Suprapubic skin (tissue), 4 donors: ENCODE measurements at regions not wholly inside any gene's neighbourhood (a gene's known extent, or its start where the extent isn't known, plus 50 kb on each side); places are given as distances from the start of the nearest gene placed in this dataset.

Experiments used
- DNase-seq, 2 donors: peaks; one replicate each; pipeline ENCODE4 v3.0.0-alpha.2; 2019; ENCODE audit warnings: low spot score in 2 of 2
- H3K27ac ChIP-seq: fragments of 200-600 bp; sonication (generic); one replicate; pipeline ENCODE4 v1.5.1; 2019
- H3K27me3 ChIP-seq: fragments of 200-600 bp; sonication (generic); one replicate; pipeline ENCODE4 v1.5.1; 2019
- H3K36me3 ChIP-seq: fragments of 200-600 bp; sonication (generic); one replicate; pipeline ENCODE4 v1.5.1; 2019
- H3K4me1 ChIP-seq: fragments of 200-600 bp; sonication (generic); one replicate; pipeline ENCODE4 v1.5.1; 2019
- H3K4me3 ChIP-seq: fragments of 200-600 bp; sonication (generic); one replicate; pipeline ENCODE4 v1.5.1; 2019; ENCODE audit warnings: mild to moderate bottlenecking
- H3K9me3 ChIP-seq: fragments of 200-600 bp; sonication (generic); one replicate; pipeline ENCODE4 v1.5.1; 2019
- EP300 ChIP-seq: sonication (generic); formaldehyde crosslinking; IDR thresholded peaks from one replicate; pipeline ENCODE4 v1.6.1; 2017; ENCODE audit warnings: antibody characterized with exemption
- POLR2A ChIP-seq, 2 donors: fragments of 450-650 bp; IDR thresholded peaks; one replicate each; pipeline ENCODE4 v1.6.1; 2017; ENCODE audit warnings: antibody characterized with exemption in 2 of 2, mild to moderate bottlenecking in 2 of 2, moderate library complexity in 2 of 2
- POLR2AphosphoS5 ChIP-seq, 3 donors: sonication (generic); formaldehyde crosslinking; IDR thresholded peaks; one replicate each; pipeline ENCODE4 v1.6.1; 2017; ENCODE audit warnings: antibody characterized with exemption in 3 of 3
- WGBS: methylation state at CpG from one replicate; pipeline ENCODE4 v1.1.5; 2018; 5-methylcytosine and 5-hydroxymethylcytosine counted together
- TF ChIP-seq, protein P1 (sequence below), 2 donors: fragments of 200-600 bp in 1 of 2; fragments of 450-650 bp in 1 of 2; sonication (generic) in 1 of 2; IDR thresholded peaks; one replicate each; pipeline ENCODE4 v1.5.1; 2016 to 2019; ENCODE audit warnings: antibody characterized with exemption in 2 of 2, mild to moderate bottlenecking in 1 of 2, moderate library complexity in 1 of 2

DNA sequence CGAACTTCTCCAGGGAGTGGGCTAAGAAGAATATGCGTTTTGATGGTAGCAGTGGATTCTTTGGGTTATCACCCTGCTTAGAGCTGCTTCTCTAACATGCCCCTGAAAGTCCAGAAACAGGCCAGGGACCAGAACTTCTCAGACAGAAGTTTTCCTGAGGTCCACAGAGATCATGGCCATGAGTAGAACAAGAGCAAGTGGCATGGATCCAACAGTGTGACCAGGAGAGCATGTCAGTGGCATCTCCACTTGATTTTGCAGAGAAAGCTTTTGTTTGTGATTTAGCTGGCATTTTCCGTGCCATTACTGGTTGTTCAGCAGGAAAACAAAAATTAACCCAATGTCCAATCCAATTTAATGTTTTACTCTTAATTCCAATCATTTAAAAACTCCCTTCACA is 298.5 kb upstream of the CD180 start:
- 82% methylated on average over 3 of the region's 3 CpGs for WGBS
- H3K36me3 ChIP-seq, result no peaks in the 10 kb centered on the region
- no peak overlapping the region for H3K27ac ChIP-seq
- peaks cover 13% of the 10 kb centered on the region for H3K4me1 ChIP-seq
- H3K27me3 ChIP-seq, result no peaks in the 10 kb centered on the region
- no peaks in the 10 kb centered on the region for H3K9me3 ChIP-seq
- no peak overlapping the region for H3K4me3 ChIP-seq
- DNase-seq, result no peak
- TF ChIP-seq EP300 (no peak), POLR2A (IDR thresholded peaks at IDR 0.05) (no peak), POLR2AphosphoS5 (IDR thresholded peaks at IDR 0.05) (no peak)
- TF ChIP-seq, protein P1, sequence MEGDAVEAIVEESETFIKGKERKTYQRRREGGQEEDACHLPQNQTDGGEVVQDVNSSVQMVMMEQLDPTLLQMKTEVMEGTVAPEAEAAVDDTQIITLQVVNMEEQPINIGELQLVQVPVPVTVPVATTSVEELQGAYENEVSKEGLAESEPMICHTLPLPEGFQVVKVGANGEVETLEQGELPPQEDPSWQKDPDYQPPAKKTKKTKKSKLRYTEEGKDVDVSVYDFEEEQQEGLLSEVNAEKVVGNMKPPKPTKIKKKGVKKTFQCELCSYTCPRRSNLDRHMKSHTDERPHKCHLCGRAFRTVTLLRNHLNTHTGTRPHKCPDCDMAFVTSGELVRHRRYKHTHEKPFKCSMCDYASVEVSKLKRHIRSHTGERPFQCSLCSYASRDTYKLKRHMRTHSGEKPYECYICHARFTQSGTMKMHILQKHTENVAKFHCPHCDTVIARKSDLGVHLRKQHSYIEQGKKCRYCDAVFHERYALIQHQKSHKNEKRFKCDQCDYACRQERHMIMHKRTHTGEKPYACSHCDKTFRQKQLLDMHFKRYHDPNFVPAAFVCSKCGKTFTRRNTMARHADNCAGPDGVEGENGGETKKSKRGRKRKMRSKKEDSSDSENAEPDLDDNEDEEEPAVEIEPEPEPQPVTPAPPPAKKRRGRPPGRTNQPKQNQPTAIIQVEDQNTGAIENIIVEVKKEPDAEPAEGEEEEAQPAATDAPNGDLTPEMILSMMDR (IDR thresholded peaks at IDR 0.05), result no peak

DNA sequence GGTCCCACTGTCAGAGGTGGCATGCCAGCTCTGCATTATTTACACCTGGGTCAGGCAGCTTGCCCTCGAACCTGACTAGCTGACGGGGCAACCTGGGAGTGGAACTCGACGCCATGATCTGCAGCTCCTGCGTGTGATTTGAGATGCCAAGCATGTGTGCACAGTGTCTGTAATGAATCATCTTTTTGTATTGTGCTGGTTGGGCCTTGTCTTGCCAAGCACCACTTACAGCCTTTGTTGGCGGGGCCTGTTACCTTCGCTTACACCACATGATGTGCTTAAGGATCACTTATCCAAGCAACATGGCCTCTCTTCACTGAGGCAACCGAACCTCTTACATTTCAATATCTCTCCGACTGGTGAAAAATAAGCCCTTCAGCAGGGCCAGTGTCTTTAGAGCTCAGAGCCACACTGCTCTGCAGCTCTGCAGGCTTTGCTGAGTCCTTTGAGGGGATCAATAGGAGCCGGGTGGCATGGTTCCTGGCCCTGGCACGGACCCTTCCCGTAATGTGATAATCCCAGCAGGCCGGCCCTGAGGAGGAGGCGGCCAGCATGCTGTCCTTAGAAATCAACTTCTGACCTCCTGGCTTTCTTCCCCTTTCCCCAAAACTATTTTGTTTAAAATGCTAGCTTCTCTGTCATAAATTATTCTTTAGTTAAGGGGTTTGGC is 297.7 kb upstream of the CD180 start:
- TF ChIP-seq EP300, result no peak
- TF ChIP-seq POLR2AphosphoS5 (IDR thresholded peaks at IDR 0.05), result no peak
- TF ChIP-seq POLR2A (IDR thresholded peaks at IDR 0.05), result no peak
- TF ChIP-seq, protein P1 (IDR thresholded peaks at IDR 0.05), result no peak
- DNase-seq, result no peak
- Histone ChIP-seq H3K27me3 (no peaks in the 10 kb centered on the region), H3K4me1 (peaks cover 13% of the 10 kb centered on the region), H3K9me3 (no peaks in the 10 kb centered on the region), H3K4me3 (no peak overlapping the region), H3K27ac (peak overlapping the region; percentile 42), H3K36me3 (no peaks in the 10 kb centered on the region)
- 65% methylated on average over 14 of the region's 14 CpGs for WGBS

- no peaks in the 10 kb centered on the region for H3K36me3 ChIP-seq
- no peaks in the 10 kb centered on the region for H3K27me3 ChIP-seq
- DNase-seq, result no peak
- WGBS, result 93% methylated on average over 2 of the region's 2 CpGs
- H3K4me3 ChIP-seq, result no peak overlapping the region
- peaks cover 13% of the 10 kb centered on the region for H3K4me1 ChIP-seq
- no peaks in the 10 kb centered on the region for H3K9me3 ChIP-seq
- no peak overlapping the region for H3K27ac ChIP-seq
- TF ChIP-seq, protein P1 (IDR thresholded peaks at IDR 0.05), result no peak
- TF ChIP-seq POLR2AphosphoS5 (IDR thresholded peaks at IDR 0.05), result no peak
- no peak for TF ChIP-seq POLR2A (IDR thresholded peaks at IDR 0.05)
- TF ChIP-seq EP300, result no peak
Measured at GRCh38 chr5:67493676-67494075, 297.1 kb upstream of the CD180 start.

- H3K9me3 ChIP-seq, result no peaks in the 10 kb centered on the region
- WGBS, result 65% methylated on average over 8 of the region's 8 CpGs
- DNase-seq, result no peak
- no peaks in the 10 kb centered on the region for H3K27me3 ChIP-seq
- H3K36me3 ChIP-seq, result no peaks in the 10 kb centered on the region
- TF ChIP-seq, protein P1 (IDR thresholded peaks at IDR 0.05), result no peak
- TF ChIP-seq POLR2AphosphoS5 (IDR thresholded peaks at IDR 0.05) (no peak), POLR2A (IDR thresholded peaks at IDR 0.05) (no peak), EP300 (no peak)
- no peak overlapping the region for H3K4me3 ChIP-seq
- peaks cover 13% of the 10 kb centered on the region for H3K4me1 ChIP-seq
- no peak overlapping the region for H3K27ac ChIP-seq
Measured at GRCh38 chr5:67490543-67491321, 294.1 kb upstream of the CD180 start.

GRCh38 chr5:67488885-67489284 is 292.3 kb upstream of the CD180 start:
- no peaks in the 10 kb centered on the region for H3K36me3 ChIP-seq
- no peak for DNase-seq
- peaks cover 6% of the 10 kb centered on the region for H3K4me1 ChIP-seq
- H3K4me3 ChIP-seq, result no peak overlapping the region
- H3K9me3 ChIP-seq, result no peaks in the 10 kb centered on the region
- 83% methylated on average over 4 of the region's 4 CpGs for WGBS
- no peaks in the 10 kb centered on the region for H3K27me3 ChIP-seq
- TF ChIP-seq POLR2AphosphoS5 (IDR thresholded peaks at IDR 0.05) (no peak), POLR2A (IDR thresholded peaks at IDR 0.05) (no peak), EP300 (no peak)
- TF ChIP-seq, protein P1 (IDR thresholded peaks at IDR 0.05), result no peak
- no peak overlapping the region for H3K27ac ChIP-seq
